Fibroblast of pulmonary artery (primary cell): ENCODE measurements at regions not wholly inside any gene's neighbourhood (a gene's known extent, or its start where the extent isn't known, plus 50 kb on each side); places are given as distances from the start of the nearest gene placed in this dataset.

Source experiments
- DNase-seq: peaks from one replicate; pipeline ENCODE4 v3.0.0-alpha.2; 2010; ENCODE audit warnings: low read depth
- H3K4me3 ChIP-seq: replicated peaks from 2 replicates; pipeline ENCODE4 v1.5.1; 2011; ENCODE audit warnings: low read depth, mild to moderate bottlenecking, control low read depth, low read length, moderate library complexity
- TF ChIP-seq, protein P1 (sequence below): IDR thresholded peaks from 2 replicates; pipeline ENCODE4 v1.5.1; 2011; ENCODE audit warnings: mild to moderate bottlenecking, control low read depth, low read length, inconsistent platforms; ENCODE audit errors: missing control alignments

GRCh38 chr3:40829876-40830275 is 305.1 kb downstream of the ZNF621 start:
- no peak overlapping the region for H3K4me3 ChIP-seq

DNA sequence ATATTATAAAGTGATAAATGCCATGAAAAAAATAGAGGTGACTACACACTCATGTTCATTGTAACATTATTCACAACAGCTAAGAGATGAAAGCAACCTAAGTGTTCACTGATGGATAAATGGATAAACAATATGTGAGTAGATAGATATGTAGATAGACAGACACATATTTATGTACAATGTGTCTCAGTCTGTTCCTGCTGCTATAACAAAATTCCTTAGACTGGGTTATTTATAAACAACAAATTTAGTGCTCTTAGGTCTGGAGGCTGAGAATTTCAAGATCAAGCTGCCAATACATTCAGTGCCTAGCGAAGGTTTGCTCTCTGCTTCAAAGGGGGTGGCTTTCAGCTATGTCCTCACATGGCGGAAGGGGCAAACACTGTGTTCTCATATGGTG is 312.5 kb downstream of the ZNF621 start:
- TF ChIP-seq, protein P1, sequence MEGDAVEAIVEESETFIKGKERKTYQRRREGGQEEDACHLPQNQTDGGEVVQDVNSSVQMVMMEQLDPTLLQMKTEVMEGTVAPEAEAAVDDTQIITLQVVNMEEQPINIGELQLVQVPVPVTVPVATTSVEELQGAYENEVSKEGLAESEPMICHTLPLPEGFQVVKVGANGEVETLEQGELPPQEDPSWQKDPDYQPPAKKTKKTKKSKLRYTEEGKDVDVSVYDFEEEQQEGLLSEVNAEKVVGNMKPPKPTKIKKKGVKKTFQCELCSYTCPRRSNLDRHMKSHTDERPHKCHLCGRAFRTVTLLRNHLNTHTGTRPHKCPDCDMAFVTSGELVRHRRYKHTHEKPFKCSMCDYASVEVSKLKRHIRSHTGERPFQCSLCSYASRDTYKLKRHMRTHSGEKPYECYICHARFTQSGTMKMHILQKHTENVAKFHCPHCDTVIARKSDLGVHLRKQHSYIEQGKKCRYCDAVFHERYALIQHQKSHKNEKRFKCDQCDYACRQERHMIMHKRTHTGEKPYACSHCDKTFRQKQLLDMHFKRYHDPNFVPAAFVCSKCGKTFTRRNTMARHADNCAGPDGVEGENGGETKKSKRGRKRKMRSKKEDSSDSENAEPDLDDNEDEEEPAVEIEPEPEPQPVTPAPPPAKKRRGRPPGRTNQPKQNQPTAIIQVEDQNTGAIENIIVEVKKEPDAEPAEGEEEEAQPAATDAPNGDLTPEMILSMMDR, result no peak
- no peak overlapping the region for H3K4me3 ChIP-seq
- no peak for DNase-seq

More at GRCh38 chr3:40829876-40830275, 305.1 kb downstream of the ZNF621 start:
- TF ChIP-seq, protein P1, result no peak
- no peak for DNase-seq

GRCh38 chr3:40841131-40841530 is 316.4 kb downstream of the ZNF621 start:
- DNase-seq, result no peak
- H3K4me3 ChIP-seq, result no peak overlapping the region
- TF ChIP-seq, protein P1, result no peak

DNA sequence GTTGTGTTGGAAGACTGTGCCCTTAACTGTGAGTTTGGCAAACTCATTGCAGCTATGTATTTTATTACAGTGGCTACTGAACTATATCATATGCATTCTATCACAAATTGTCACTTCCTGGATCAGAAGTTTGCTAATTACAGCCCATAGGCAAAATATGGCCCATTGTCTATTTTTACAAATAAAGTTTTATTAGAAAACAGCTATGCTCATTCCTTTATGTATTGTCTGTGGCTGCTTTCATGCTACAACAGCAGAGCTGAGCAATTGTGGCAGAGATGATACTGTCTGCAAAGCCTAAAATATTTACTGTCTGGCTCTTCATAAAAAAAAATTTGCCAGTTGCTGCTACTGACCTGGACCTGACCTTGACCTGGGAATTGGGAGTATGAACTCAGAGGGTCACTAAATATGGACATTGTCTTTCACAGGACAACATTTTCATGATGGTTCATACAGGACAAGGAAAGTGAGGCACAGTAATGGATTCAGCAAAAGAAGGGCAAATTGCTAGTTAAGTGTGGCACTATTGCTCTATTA is 316.9 kb downstream of the ZNF621 start:
- H3K4me3 ChIP-seq, result no peak overlapping the region
- no peak for DNase-seq
- TF ChIP-seq, protein P1, result no peak

- no peak overlapping the region for H3K4me3 ChIP-seq
- DNase-seq, result no peak
- TF ChIP-seq, protein P1, result no peak
These were observed 318.0 kb downstream of the ZNF621 start for GRCh38 chr3:40842714-40843113.

DNA sequence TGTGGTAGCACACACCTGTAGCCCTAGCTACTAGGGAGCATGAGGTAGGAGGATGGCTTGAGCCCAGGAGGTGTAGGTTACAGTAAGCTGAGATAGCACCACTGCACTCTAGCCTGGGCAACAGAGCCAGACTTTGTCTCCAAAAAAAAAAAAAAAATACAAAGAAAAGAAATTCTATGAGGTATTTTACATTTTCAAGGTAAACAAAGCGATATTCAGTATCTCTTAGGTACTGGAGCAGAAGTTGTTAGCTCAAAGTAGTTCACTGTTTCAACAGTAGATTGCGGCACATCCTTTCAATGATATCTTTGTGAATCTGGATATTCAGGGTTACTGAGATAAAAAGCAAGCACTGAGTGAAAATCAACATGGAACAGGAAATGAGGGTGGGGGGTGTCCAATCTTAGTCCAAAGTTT is 318.5 kb downstream of the ZNF621 start:
- no peak overlapping the region for H3K4me3 ChIP-seq
- TF ChIP-seq, protein P1, result no peak
- DNase-seq, result no peak

DNA sequence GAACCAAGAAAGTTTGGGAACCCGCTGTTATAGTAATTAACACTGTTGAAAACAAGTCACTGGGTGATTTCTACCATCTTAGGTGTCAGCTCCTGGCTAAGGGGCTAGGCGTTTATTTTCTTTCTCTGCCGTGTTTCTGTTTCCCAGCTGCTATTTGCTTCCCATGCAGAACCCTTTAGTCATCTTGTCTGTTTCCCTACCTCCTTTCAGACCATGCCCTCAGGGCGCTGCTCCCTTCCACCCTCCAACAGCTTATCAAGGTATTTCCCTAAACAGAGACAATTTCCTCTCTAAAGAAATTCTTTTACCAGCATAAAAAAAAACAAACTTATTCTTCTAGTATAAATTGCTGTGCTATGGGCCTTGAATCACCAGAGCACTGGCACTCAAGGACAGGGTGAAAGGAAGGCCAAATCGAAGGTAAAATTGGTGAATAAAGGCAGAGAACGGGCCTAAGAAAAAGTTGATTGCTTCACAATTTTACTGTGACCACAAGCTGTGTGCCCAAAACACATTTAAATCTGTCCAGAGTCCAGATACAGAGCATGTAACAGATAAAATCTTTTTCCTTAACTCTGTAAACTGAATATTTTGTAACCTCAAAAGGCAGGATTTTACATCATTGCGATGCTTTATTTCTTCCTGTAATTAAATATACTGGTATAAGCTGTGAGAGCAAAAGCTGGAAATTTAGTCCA is 319.2 kb downstream of the ZNF621 start:
- TF ChIP-seq, protein P1, result no peak
- H3K4me3 ChIP-seq, result no peak overlapping the region
- no peak for DNase-seq
